Chondrocyte (in vitro differentiated cells): ENCODE measurements at regions not wholly inside any gene's neighbourhood (a gene's known extent, or its start where the extent isn't known, plus 50 kb on each side); places are given as distances from the start of the nearest gene placed in this dataset.

ENCODE experiments used
- DNase-seq: peaks from one replicate; pipeline ENCODE4 v3.0.0; 2021; ENCODE audit warnings: mixed read lengths, low spot score
- H3K27ac Mint-ChIP-seq: one replicate; pipeline ENCODE4 v1.8.0; 2021; ENCODE audit warnings: mild to moderate bottlenecking, moderate library complexity, mixed read lengths; ENCODE audit not compliant: unreplicated experiment
- H3K27me3 Mint-ChIP-seq: 2 replicates; pipeline ENCODE4 v1.8.0; 2021; ENCODE audit warnings: low read depth, mixed read lengths
- H3K36me3 Mint-ChIP-seq: 2 replicates; pipeline ENCODE4 v1.8.0; 2021; ENCODE audit warnings: low read depth, mixed read lengths
- H3K4me1 Mint-ChIP-seq: 2 replicates; pipeline ENCODE4 v1.8.0; 2021; ENCODE audit warnings: low read depth, mild to moderate bottlenecking, mixed read lengths
- H3K4me3 Mint-ChIP-seq: one replicate; pipeline ENCODE4 v1.8.0; 2021; ENCODE audit warnings: mild to moderate bottlenecking, moderate library complexity, mixed read lengths; ENCODE audit not compliant: unreplicated experiment
- H3K9me3 Mint-ChIP-seq: 2 replicates; pipeline ENCODE4 v1.8.0; 2021; ENCODE audit warnings: low read depth, mixed read lengths
- CTCF ChIP-seq: fragments of 200-600 bp; sonication (generic); IDR thresholded peaks from 2 replicates; pipeline ENCODE4 v1.5.0; 2021; ENCODE audit warnings: antibody characterized with exemption, mild to moderate bottlenecking, moderate library complexity

GRCh38 chr9:89759572-89759971, 154.8 kb downstream of the GADD45G start:
- Mint-ChIP-seq H3K27ac (no peak overlapping the region), H3K4me1 (peaks cover 10% of the 10 kb centered on the region), H3K27me3 (peaks cover 13% of the 10 kb centered on the region), H3K9me3 (no peaks in the 10 kb centered on the region), H3K4me3 (no peak overlapping the region), H3K36me3 (no peaks in the 10 kb centered on the region)
- TF ChIP-seq CTCF: no peak
- no peak for DNase-seq

GRCh38 chr9:89760123-89760522, 155.3 kb downstream of the GADD45G start:
- DNase-seq: no peak
- H3K9me3 Mint-ChIP-seq: no peaks in the 10 kb centered on the region
- peaks cover 13% of the 10 kb centered on the region for H3K27me3 Mint-ChIP-seq
- no peak overlapping the region for H3K4me3 Mint-ChIP-seq
- H3K36me3 Mint-ChIP-seq: no peaks in the 10 kb centered on the region
- H3K4me1 Mint-ChIP-seq: peaks cover 10% of the 10 kb centered on the region
- H3K27ac Mint-ChIP-seq: no peak overlapping the region
- no peak for TF ChIP-seq CTCF

- no peaks in the 10 kb centered on the region for H3K4me1 Mint-ChIP-seq
- TF ChIP-seq CTCF: no peak
Measured at GRCh38 chr9:89764217-89764616, 159.4 kb downstream of the GADD45G start.

GRCh38 chr9:89765211-89765946, 160.6 kb downstream of the GADD45G start:
- Mint-ChIP-seq H3K4me1 (no peaks in the 10 kb centered on the region), H3K4me3 (no peak overlapping the region), H3K9me3 (no peaks in the 10 kb centered on the region), H3K27me3 (peaks cover 21% of the 10 kb centered on the region), H3K36me3 (no peaks in the 10 kb centered on the region), H3K27ac (no peak overlapping the region)
- no peak for TF ChIP-seq CTCF
- DNase-seq: no peak

More at GRCh38 chr9:89764217-89764616, 159.4 kb downstream of the GADD45G start:
- no peak for DNase-seq
- H3K9me3 Mint-ChIP-seq: no peaks in the 10 kb centered on the region
- H3K4me3 Mint-ChIP-seq: no peak overlapping the region
- H3K36me3 Mint-ChIP-seq: no peaks in the 10 kb centered on the region
- H3K27me3 Mint-ChIP-seq: peaks cover 24% of the 10 kb centered on the region
- H3K27ac Mint-ChIP-seq: no peak overlapping the region

GRCh38 chr9:89766991-89767390, 162.2 kb downstream of the GADD45G start:
- Mint-ChIP-seq H3K4me1 (no peaks in the 10 kb centered on the region), H3K27ac (no peak overlapping the region), H3K9me3 (no peaks in the 10 kb centered on the region), H3K27me3 (peaks cover 19% of the 10 kb centered on the region), H3K4me3 (no peak overlapping the region), H3K36me3 (no peaks in the 10 kb centered on the region)
- DNase-seq: no peak
- TF ChIP-seq CTCF: no peak
